ENCODE measurements at regions not wholly inside any gene's neighbourhood (a gene's known extent, or its start where the extent isn't known, plus 50 kb on each side); places are given as distances from the start of the nearest gene placed in this dataset.

DNA sequence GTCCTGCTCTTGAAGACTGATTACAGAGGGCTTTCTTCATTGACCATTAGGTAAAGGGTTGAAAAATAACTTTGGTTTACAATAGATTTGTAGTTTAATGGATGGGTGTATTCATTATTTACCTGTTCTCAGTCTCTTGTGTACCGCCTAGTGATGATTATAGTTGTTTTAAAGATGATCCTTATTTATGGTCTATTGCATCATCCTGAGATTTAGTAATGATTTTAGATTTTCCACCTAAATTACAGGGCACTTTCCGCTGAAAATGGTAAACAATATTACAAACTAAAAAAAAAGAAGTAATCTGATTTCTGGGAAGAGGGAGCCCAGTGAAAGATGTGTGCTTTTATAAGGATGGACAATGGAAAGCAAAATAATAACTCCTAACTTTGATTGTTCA lies 78.4 kb upstream of the TMEM33 start:
- ATAC-seq = no peak
- TF ChIP-seq ZFP3 (CRISPR knock-in tag; IDR thresholded peaks at IDR 0.05) (no peak), SNAI2 (CRISPR knock-in tag; IDR thresholded peaks at IDR 0.05) (no peak), ZNF8 (CRISPR knock-in tag; IDR thresholded peaks at IDR 0.05) (no peak), ESRRG (CRISPR knock-in tag; IDR thresholded peaks at IDR 0.05) (no peak), ZNF70 (CRISPR knock-in tag; IDR thresholded peaks at IDR 0.05) (no peak), TCF4 (CRISPR knock-in tag; IDR thresholded peaks at IDR 0.05; ENCODE audit: borderline replicate concordance) (no peak), PPARA (CRISPR knock-in tag; IDR thresholded peaks at IDR 0.05; ENCODE audit: borderline replicate concordance) (no peak), CSDC2 (CRISPR knock-in tag; IDR thresholded peaks at IDR 0.05) (no peak), ISL1 (CRISPR knock-in tag; IDR thresholded peaks at IDR 0.05) (no peak), OSR1 (CRISPR knock-in tag; IDR thresholded peaks at IDR 0.05) (no peak), BACH2 (CRISPR knock-in tag; IDR thresholded peaks at IDR 0.05; ENCODE audit: borderline replicate concordance) (no peak)
- TF ChIP-seq, protein P1, sequence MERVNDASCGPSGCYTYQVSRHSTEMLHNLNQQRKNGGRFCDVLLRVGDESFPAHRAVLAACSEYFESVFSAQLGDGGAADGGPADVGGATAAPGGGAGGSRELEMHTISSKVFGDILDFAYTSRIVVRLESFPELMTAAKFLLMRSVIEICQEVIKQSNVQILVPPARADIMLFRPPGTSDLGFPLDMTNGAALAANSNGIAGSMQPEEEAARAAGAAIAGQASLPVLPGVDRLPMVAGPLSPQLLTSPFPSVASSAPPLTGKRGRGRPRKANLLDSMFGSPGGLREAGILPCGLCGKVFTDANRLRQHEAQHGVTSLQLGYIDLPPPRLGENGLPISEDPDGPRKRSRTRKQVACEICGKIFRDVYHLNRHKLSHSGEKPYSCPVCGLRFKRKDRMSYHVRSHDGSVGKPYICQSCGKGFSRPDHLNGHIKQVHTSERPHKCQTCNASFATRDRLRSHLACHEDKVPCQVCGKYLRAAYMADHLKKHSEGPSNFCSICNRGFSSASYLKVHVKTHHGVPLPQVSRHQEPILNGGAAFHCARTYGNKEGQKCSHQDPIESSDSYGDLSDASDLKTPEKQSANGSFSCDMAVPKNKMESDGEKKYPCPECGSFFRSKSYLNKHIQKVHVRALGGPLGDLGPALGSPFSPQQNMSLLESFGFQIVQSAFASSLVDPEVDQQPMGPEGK (CRISPR knock-in tag; IDR thresholded peaks at IDR 0.05; ENCODE audit: borderline replicate concordance) = no peak
- TF ChIP-seq, protein P2, sequence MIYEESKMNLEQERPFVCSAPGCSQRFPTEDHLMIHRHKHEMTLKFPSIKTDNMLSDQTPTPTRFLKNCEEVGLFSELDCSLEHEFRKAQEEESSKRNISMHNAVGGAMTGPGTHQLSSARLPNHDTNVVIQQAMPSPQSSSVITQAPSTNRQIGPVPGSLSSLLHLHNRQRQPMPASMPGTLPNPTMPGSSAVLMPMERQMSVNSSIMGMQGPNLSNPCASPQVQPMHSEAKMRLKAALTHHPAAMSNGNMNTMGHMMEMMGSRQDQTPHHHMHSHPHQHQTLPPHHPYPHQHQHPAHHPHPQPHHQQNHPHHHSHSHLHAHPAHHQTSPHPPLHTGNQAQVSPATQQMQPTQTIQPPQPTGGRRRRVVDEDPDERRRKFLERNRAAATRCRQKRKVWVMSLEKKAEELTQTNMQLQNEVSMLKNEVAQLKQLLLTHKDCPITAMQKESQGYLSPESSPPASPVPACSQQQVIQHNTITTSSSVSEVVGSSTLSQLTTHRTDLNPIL (CRISPR knock-in tag; IDR thresholded peaks at IDR 0.05; ENCODE audit: low read depth) = no peak
- TF ChIP-seq, protein P3, sequence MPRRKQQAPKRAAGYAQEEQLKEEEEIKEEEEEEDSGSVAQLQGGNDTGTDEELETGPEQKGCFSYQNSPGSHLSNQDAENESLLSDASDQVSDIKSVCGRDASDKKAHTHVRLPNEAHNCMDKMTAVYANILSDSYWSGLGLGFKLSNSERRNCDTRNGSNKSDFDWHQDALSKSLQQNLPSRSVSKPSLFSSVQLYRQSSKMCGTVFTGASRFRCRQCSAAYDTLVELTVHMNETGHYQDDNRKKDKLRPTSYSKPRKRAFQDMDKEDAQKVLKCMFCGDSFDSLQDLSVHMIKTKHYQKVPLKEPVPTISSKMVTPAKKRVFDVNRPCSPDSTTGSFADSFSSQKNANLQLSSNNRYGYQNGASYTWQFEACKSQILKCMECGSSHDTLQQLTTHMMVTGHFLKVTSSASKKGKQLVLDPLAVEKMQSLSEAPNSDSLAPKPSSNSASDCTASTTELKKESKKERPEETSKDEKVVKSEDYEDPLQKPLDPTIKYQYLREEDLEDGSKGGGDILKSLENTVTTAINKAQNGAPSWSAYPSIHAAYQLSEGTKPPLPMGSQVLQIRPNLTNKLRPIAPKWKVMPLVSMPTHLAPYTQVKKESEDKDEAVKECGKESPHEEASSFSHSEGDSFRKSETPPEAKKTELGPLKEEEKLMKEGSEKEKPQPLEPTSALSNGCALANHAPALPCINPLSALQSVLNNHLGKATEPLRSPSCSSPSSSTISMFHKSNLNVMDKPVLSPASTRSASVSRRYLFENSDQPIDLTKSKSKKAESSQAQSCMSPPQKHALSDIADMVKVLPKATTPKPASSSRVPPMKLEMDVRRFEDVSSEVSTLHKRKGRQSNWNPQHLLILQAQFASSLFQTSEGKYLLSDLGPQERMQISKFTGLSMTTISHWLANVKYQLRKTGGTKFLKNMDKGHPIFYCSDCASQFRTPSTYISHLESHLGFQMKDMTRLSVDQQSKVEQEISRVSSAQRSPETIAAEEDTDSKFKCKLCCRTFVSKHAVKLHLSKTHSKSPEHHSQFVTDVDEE (CRISPR knock-in tag; IDR thresholded peaks at IDR 0.05) = no peak

DNA sequence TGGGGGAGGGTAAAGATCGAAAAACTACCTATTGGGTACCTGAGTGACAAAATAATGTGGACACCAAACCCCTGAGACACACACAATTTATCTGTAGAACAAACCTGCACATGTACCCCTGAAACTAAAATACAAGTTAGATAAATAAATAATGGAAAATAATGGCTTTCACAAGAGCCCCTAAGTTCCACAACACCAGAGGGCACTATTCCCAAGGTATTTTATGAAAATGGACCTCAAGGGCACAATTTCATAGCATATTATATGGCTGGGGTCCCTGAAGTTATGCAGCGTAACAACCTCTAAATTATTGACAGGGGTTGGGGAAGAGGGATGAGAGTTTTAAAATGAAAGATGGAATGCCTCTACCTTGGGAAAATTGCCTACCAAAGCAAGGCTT lies 81.3 kb upstream of the TMEM33 start:
- no peak for TF ChIP-seq CSDC2 (CRISPR knock-in tag; IDR thresholded peaks at IDR 0.05)
- TF ChIP-seq ISL1 (CRISPR knock-in tag; IDR thresholded peaks at IDR 0.05) = no peak
- no peak for TF ChIP-seq GLIS3 (CRISPR knock-in tag; IDR thresholded peaks at IDR 0.05)
- TF ChIP-seq, protein P1 (CRISPR knock-in tag; IDR thresholded peaks at IDR 0.05; ENCODE audit: borderline replicate concordance) = no peak
- no peak for TF ChIP-seq ZNF565 (CRISPR knock-in tag; conservative IDR thresholded peaks at IDR 0.05; ENCODE audit: low read depth)
- TF ChIP-seq RARB (CRISPR knock-in tag; IDR thresholded peaks at IDR 0.05) = no peak
- TF ChIP-seq TOX (CRISPR knock-in tag; IDR thresholded peaks at IDR 0.05; ENCODE audit: borderline replicate concordance) = no peak
- TF ChIP-seq, protein P3 (CRISPR knock-in tag; IDR thresholded peaks at IDR 0.05) = no peak
- TF ChIP-seq ARNTL (CRISPR knock-in tag; IDR thresholded peaks at IDR 0.05; ENCODE audit: borderline replicate concordance, low read depth) = no peak
- TF ChIP-seq ZNF8 (CRISPR knock-in tag; IDR thresholded peaks at IDR 0.05) = no peak
- TF ChIP-seq ESRRG (CRISPR knock-in tag; IDR thresholded peaks at IDR 0.05) = no peak
- no peak for TF ChIP-seq OSR1 (CRISPR knock-in tag; IDR thresholded peaks at IDR 0.05)
- TF ChIP-seq, protein P2 (CRISPR knock-in tag; IDR thresholded peaks at IDR 0.05; ENCODE audit: low read depth) = no peak
- TF ChIP-seq PPARA (CRISPR knock-in tag; IDR thresholded peaks at IDR 0.05; ENCODE audit: borderline replicate concordance) = no peak
- ATAC-seq = no peak

Data from SK-N-SH treated with all-trans-retinoic acid at 6 μM for 48 hours (cell line).